KMS-11 (cell line): ENCODE measurements at regions not wholly inside any gene's neighbourhood (a gene's known extent, or its start where the extent isn't known, plus 50 kb on each side); places are given as distances from the start of the nearest gene placed in this dataset.

Source experiments
- H2AFZ ChIP-seq: fragments of 200-600 bp; sonication (generic); 2 replicates; pipeline ENCODE4 v1.6.1; 2016; ENCODE audit warnings: antibody characterized with exemption, mixed run types, low read depth
- H3K27ac ChIP-seq: fragments of 200-600 bp; sonication (generic); 2 replicates; pipeline ENCODE4 v1.6.1; 2016; ENCODE audit warnings: mild to moderate bottlenecking, mixed run types
- H3K27me3 ChIP-seq: fragments of 200-600 bp; sonication (generic); 2 replicates; pipeline ENCODE4 v1.6.1; 2017; ENCODE audit warnings: mild to moderate bottlenecking, low read depth, mixed run types, moderate library complexity; ENCODE audit not compliant: insufficient read depth
- H3K36me3 ChIP-seq: fragments of 200-600 bp; sonication (generic); 2 replicates; pipeline ENCODE4 v1.6.1; 2017; ENCODE audit warnings: mild to moderate bottlenecking, mixed run types; ENCODE audit not compliant: insufficient read depth
- H3K4me1 ChIP-seq: fragments of 200-600 bp; sonication (generic); 2 replicates; pipeline ENCODE4 v1.6.1; 2016; ENCODE audit warnings: mild to moderate bottlenecking, low read depth, mixed run types; ENCODE audit not compliant: poor library complexity, severe bottlenecking
- H3K4me2 ChIP-seq: fragments of 200-600 bp; sonication (generic); 2 replicates; pipeline ENCODE4 v1.7.0; 2016; ENCODE audit warnings: mild to moderate bottlenecking, mixed run types
- H3K4me3 ChIP-seq: fragments of 200-600 bp; sonication (generic); IDR thresholded peaks from 2 replicates; pipeline ENCODE4 v1.6.1; 2017; ENCODE audit warnings: low read depth, low read length, mixed read lengths; ENCODE audit not compliant: insufficient read depth
- H3K79me2 ChIP-seq: fragments of 200-600 bp; sonication (generic); 2 replicates; pipeline ENCODE4 v1.6.1; 2016; ENCODE audit warnings: low read depth, mixed run types; ENCODE audit not compliant: insufficient read depth
- H3K9ac ChIP-seq: fragments of 200-600 bp; sonication (generic); 2 replicates; pipeline ENCODE4 v1.6.1; 2016; ENCODE audit warnings: mild to moderate bottlenecking, mixed run types
- H4K20me1 ChIP-seq: fragments of 200-600 bp; sonication (generic); 2 replicates; pipeline ENCODE4 v1.6.1; 2016; ENCODE audit warnings: mild to moderate bottlenecking, mixed run types; ENCODE audit not compliant: insufficient read depth
- CTCF ChIP-seq: fragments of 200-600 bp; sonication (generic); conservative IDR thresholded peaks from 2 replicates; pipeline ENCODE4 v1.6.1; 2017; ENCODE audit warnings: low read depth, mild to moderate bottlenecking, antibody characterized with exemption, low read length, moderate library complexity, mixed read lengths

DNA sequence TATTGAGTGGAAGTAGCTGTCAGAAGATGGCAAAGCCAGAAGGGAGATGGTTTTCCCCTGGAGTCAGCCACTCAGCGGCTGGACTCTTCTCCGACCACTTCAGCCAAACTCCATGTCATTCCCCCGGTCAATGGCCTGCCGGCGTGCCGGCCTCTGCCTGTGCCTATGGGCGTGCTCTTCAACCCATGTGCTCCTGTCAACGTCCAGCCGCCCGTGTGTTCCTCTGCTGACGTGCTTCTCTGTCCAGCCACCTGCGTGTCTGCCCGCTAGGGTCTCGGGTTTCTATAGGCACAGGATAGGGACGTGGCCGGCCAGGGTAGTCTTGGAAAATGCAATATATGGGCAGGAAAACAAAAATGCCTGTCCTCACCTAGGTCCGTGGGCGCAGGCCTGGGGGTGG is 77.7 kb upstream of the RUFY1 start:
- H4K20me1 ChIP-seq = no peaks in the 10 kb centered on the region
- H3K27me3 ChIP-seq = no peaks in the 10 kb centered on the region; the same call in 1 of the 2 replicates
- H2AFZ ChIP-seq = no peak overlapping the region
- TF ChIP-seq CTCF = no peak
- no peaks in the 10 kb centered on the region for H3K79me2 ChIP-seq
- H3K9ac ChIP-seq = no peak overlapping the region
- H3K27ac ChIP-seq = no peak overlapping the region
- no peak overlapping the region for H3K4me3 ChIP-seq
- H3K4me2 ChIP-seq = no peak overlapping the region
- H3K4me1 ChIP-seq = no peaks in the 10 kb centered on the region
- H3K36me3 ChIP-seq = no peaks in the 10 kb centered on the region

- Histone ChIP-seq H4K20me1 (no peaks in the 10 kb centered on the region), H2AFZ (no peak overlapping the region), H3K27ac (no peak overlapping the region), H3K4me1 (no peaks in the 10 kb centered on the region), H3K27me3 (no peaks in the 10 kb centered on the region; the same call in 1 of the 2 replicates), H3K36me3 (no peaks in the 10 kb centered on the region), H3K9ac (no peak overlapping the region), H3K4me2 (no peak overlapping the region), H3K79me2 (no peaks in the 10 kb centered on the region), H3K4me3 (no peak overlapping the region)
- TF ChIP-seq CTCF = no peak
Measured at GRCh38 chr5:179472174-179472573, 78.2 kb upstream of the RUFY1 start.

DNA sequence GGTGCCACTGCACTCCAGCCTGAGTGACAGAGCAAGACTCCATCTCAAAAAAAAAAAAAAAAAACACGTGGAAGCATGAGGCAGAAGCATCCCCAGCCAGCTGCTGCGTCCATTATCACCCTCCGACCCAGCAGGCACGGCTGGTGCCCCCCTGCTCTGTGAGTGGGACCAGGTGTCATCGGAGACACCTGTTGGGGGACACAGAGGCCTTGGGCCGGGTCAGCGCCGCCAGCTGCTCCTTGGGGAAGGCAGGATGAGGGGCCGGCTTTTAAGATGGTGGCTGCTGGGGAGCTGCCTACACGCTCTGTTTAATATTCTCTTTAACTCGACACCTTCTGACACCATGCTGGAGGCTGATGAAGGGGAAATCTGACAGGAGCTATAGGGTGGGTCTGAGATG is 80.2 kb upstream of the RUFY1 start:
- H2AFZ ChIP-seq = no peak overlapping the region
- TF ChIP-seq CTCF = no peak
- no peak overlapping the region for H3K4me2 ChIP-seq
- H4K20me1 ChIP-seq = no peaks in the 10 kb centered on the region
- H3K4me3 ChIP-seq = no peak overlapping the region
- H3K4me1 ChIP-seq = no peaks in the 10 kb centered on the region
- no peaks in the 10 kb centered on the region for H3K36me3 ChIP-seq
- no peaks in the 10 kb centered on the region for H3K79me2 ChIP-seq
- H3K27ac ChIP-seq = no peak overlapping the region
- no peaks in the 10 kb centered on the region; the same call in 1 of the 2 replicates for H3K27me3 ChIP-seq
- no peak overlapping the region for H3K9ac ChIP-seq

DNA sequence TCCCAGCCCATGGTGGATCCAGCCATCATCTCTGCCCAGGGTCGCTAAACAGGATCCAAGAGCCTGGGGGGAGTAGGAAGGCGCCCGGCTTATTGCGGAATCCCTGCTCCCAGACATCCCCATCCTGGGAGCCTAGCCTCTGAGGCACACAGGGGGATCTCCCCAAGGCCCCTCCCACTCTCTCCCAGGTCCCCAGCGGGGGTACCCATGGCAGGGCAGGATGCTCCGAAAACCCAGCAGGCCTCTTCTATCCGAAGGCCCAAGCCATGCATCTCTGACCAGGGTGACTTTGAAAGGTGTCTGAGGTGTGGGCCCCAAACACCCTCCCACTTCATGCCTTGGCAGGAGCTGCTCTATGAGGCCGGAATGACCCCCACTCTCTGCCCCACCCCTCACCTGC is 81.7 kb upstream of the RUFY1 start:
- no peak overlapping the region for H3K27ac ChIP-seq
- no peak for TF ChIP-seq CTCF
- no peak overlapping the region for H3K4me3 ChIP-seq
- H3K79me2 ChIP-seq = no peaks in the 10 kb centered on the region
- H3K4me2 ChIP-seq = no peak overlapping the region
- H2AFZ ChIP-seq = no peak overlapping the region
- no peak overlapping the region for H3K9ac ChIP-seq
- H4K20me1 ChIP-seq = no peaks in the 10 kb centered on the region
- H3K36me3 ChIP-seq = no peaks in the 10 kb centered on the region
- no peaks in the 10 kb centered on the region for H3K4me1 ChIP-seq
- H3K27me3 ChIP-seq = no peaks in the 10 kb centered on the region; the same call in 1 of the 2 replicates
